ENCODE measurements at regions not wholly inside any gene's neighbourhood (a gene's known extent, or its start where the extent isn't known, plus 50 kb on each side); places are given as distances from the start of the nearest gene placed in this dataset.

- no peaks in the 10 kb centered on the region for H3K27me3 ChIP-seq (ENCODE audit: control insufficient read depth, insufficient read depth, low read length)
- DNase-seq (no peak), FAIRE-seq (no peak)
- no peak overlapping the region for H3K9ac ChIP-seq (ENCODE audit: low read length in 3 of 3)
- H3K4me1 ChIP-seq (ENCODE audit: control insufficient read depth in 2 of 3, insufficient read depth in 2 of 3, low read depth in 1 of 3, low read length in 3 of 3): no peaks in the 10 kb centered on the region
- H3K36me3 ChIP-seq (ENCODE audit: control insufficient read depth in 2 of 3, insufficient read depth in 3 of 3, low read length in 3 of 3): no peaks in the 10 kb centered on the region
- TF ChIP-seq CTCF (IDR thresholded peaks at IDR 0.05; ENCODE audit: borderline replicate concordance, extremely low read depth, insufficient read depth): no peak
- peaks cover 0 to 3% (median 0%) of the 10 kb centered on the region in 3 donors for H3K9me3 ChIP-seq (ENCODE audit: control insufficient read depth in 2 of 3, insufficient read depth in 1 of 3, low read length in 3 of 3)
- H3K27ac ChIP-seq (ENCODE audit: low read depth in 2 of 2, low read length in 2 of 2): no peak overlapping the region
- H3K4me3 ChIP-seq (ENCODE audit: low read length in 3 of 3): no peak overlapping the region
- intact Hi-C loops (cut with DNase I): no loop called here
Observed at GRCh38 chr12:27852742-27853141, 72.7 kb upstream of the MANSC4 start.
